ENCODE measurements at regions not wholly inside any gene's neighbourhood (a gene's known extent, or its start where the extent isn't known, plus 50 kb on each side); places are given as distances from the start of the nearest gene placed in this dataset.

- DNase-seq (ENCODE audit: low read depth) = no peak
- no peak for TF ChIP-seq CTCF (IDR thresholded peaks at IDR 0.05; ENCODE audit: insufficient read depth, low read depth, low read length, missing control alignments)
- H3K4me3 ChIP-seq (ENCODE audit: low read length) = no peak overlapping the region
Measured at GRCh38 chr2:16148632-16149348, 208.4 kb downstream of the MYCN start.

GRCh38 chr2:16142383-16143361 lies 202.3 kb downstream of the MYCN start:
- H3K4me3 ChIP-seq (ENCODE audit: low read length) = no peak overlapping the region
- TF ChIP-seq CTCF (IDR thresholded peaks at IDR 0.05; ENCODE audit: insufficient read depth, low read depth, low read length, missing control alignments) = no peak
- no peak for DNase-seq (ENCODE audit: low read depth)

GRCh38 chr2:16141641-16141921 lies 201.2 kb downstream of the MYCN start:
- TF ChIP-seq CTCF (IDR thresholded peaks at IDR 0.05; ENCODE audit: insufficient read depth, low read depth, low read length, missing control alignments) = no peak
- no peak overlapping the region for H3K4me3 ChIP-seq (ENCODE audit: low read length)
- DNase-seq (ENCODE audit: low read depth) = no peak

GRCh38 chr2:16140771-16141640 lies 200.7 kb downstream of the MYCN start:
- peak; percentile 27 for DNase-seq (ENCODE audit: low read depth)
- no peak for TF ChIP-seq CTCF (IDR thresholded peaks at IDR 0.05; ENCODE audit: insufficient read depth, low read depth, low read length, missing control alignments)
- H3K4me3 ChIP-seq (ENCODE audit: low read length) = no peak overlapping the region

GRCh38 chr2:16139663-16140615 lies 199.6 kb downstream of the MYCN start:
- no peak for TF ChIP-seq CTCF (IDR thresholded peaks at IDR 0.05; ENCODE audit: insufficient read depth, low read depth, low read length, missing control alignments)
- H3K4me3 ChIP-seq (ENCODE audit: low read length) = no peak overlapping the region
- peak; percentile 63 for DNase-seq (ENCODE audit: low read depth)

Measured in epithelial cell of esophagus (primary cell).